H1 (cell line): ENCODE measurements at regions not wholly inside any gene's neighbourhood (a gene's known extent, or its start where the extent isn't known, plus 50 kb on each side); places are given as distances from the start of the nearest gene placed in this dataset.
A peak's percentile ranks its signal among the peaks of the same experiment; 100 is the strongest.

ENCODE experiments used
- CTCF ChIA-PET: fragments of 300-600 bp; sonication (Branson Sonifier 250); formaldehyde crosslinking; loops from one replicate; lab custom pipeline; 2021; ENCODE audit not compliant: partially characterized antibody; lab: Charles Lee
- POLR2A ChIA-PET: fragments of 300-600 bp; sonication (Branson Sonifier 250); formaldehyde crosslinking; loops from one replicate; lab custom pipeline; 2021; ENCODE audit warnings: inconsistent platforms; ENCODE audit not compliant: partially characterized antibody; lab: Charles Lee
- DNase-seq, 2 experiments: peaks; one replicate each; pipeline versions ENCODE4 v3.0.0 to v3.0.0-alpha.2; 2010 to 2022; ENCODE audit warnings: low spot score in 2 of 2, low read depth in 1 of 2, mixed read lengths in 1 of 2
- FAIRE-seq: peaks from 2 replicates; lab custom pipeline; 2011; peaks lifted over from hg19 to GRCh38; lab: Jason Lieb, UNC
- H2AFZ ChIP-seq: 2 replicates; pipeline ENCODE4 v1.8.1; 2012; ENCODE audit warnings: low read length, inconsistent platforms
- H2AK5ac ChIP-seq: 2 replicates; pipeline ENCODE4 v1.6.1; 2013; ENCODE audit warnings: low read depth, low read length
- H2BK120ac ChIP-seq: replicated peaks from 2 replicates; pipeline ENCODE3; 2013; ENCODE audit warnings: low read depth, low read length, inconsistent platforms
- H2BK12ac ChIP-seq: 2 replicates; pipeline ENCODE4 v1.6.1; 2013; ENCODE audit warnings: low read depth, low read length
- H2BK15ac ChIP-seq: 2 replicates; pipeline ENCODE4 v1.6.1; 2013; ENCODE audit warnings: low read length
- H2BK20ac ChIP-seq: 2 replicates; pipeline ENCODE4 v1.6.1; 2013; ENCODE audit warnings: low read length
- H2BK5ac ChIP-seq: 2 replicates; pipeline ENCODE4 v1.6.1; 2013; ENCODE audit warnings: low read depth, low read length
- H3K14ac ChIP-seq: 2 replicates; pipeline ENCODE4 v1.6.1; 2013; ENCODE audit warnings: inconsistent platforms; ENCODE audit not compliant: insufficient read length
- H3K18ac ChIP-seq: 2 replicates; pipeline ENCODE4 v1.6.1; 2013; ENCODE audit warnings: low read length; ENCODE audit errors: extremely low read depth
- H3K23ac ChIP-seq: 2 replicates; pipeline ENCODE4 v1.6.1; 2013; ENCODE audit warnings: inconsistent platforms; ENCODE audit not compliant: insufficient read length
- H3K23me2 ChIP-seq: 2 replicates; pipeline ENCODE4 v1.6.1; 2013; ENCODE audit warnings: low read depth, low read length
- H3K27ac ChIP-seq: 2 replicates; pipeline ENCODE4 v1.6.1; 2011; ENCODE audit warnings: low read depth, low read length, inconsistent platforms
- H3K27me3 ChIP-seq, 4 experiments: replicated peaks in 1 of 4; 1 replicate in 1 of 4; 2 replicates in 3 of 4; pipeline versions ENCODE4 v1.6.1 to v1.8.1; 2011 to 2013; ENCODE audit warnings: low read length in 3 of 4, mild to moderate bottlenecking in 3 of 4, inconsistent platforms in 2 of 4, mixed read lengths in 2 of 4, moderate library complexity in 1 of 4; ENCODE audit not compliant: control insufficient read depth in 3 of 4, insufficient read depth in 3 of 4; ENCODE audit errors: extremely low read depth in 1 of 4
- H3K36me3 ChIP-seq, 4 experiments: 2 replicates each; pipeline versions ENCODE4 v1.6.1 to v1.8.1; 2011 to 2013; ENCODE audit warnings: mild to moderate bottlenecking in 4 of 4, low read length in 3 of 4, moderate library complexity in 2 of 4, control low read depth in 1 of 4, inconsistent platforms in 1 of 4; ENCODE audit not compliant: insufficient read depth in 4 of 4, control insufficient read depth in 2 of 4
- H3K4ac ChIP-seq: replicated peaks from 2 replicates; pipeline ENCODE3; 2013; ENCODE audit warnings: low read length, low read depth, mixed read lengths, inconsistent platforms; ENCODE audit not compliant: insufficient read length
- H3K4me1 ChIP-seq, 4 experiments: replicated peaks in 1 of 4; 1 replicate in 1 of 4; 2 replicates in 3 of 4; pipeline versions ENCODE4 v1.6.1 to v1.8.1; 2011 to 2013; ENCODE audit warnings: low read length in 3 of 4, inconsistent platforms in 2 of 4, mixed read lengths in 1 of 4; ENCODE audit not compliant: insufficient read depth in 4 of 4, control insufficient read depth in 3 of 4
- H3K4me2 ChIP-seq, 2 experiments: 2 replicates each; pipeline versions ENCODE4 v1.6.1 to v1.8.1; 2011 to 2013; ENCODE audit warnings: low read depth in 2 of 2, low read length in 2 of 2, control low read depth in 1 of 2, inconsistent platforms in 1 of 2, mild to moderate bottlenecking in 1 of 2; ENCODE audit not compliant: insufficient read depth in 1 of 2
- H3K4me3 ChIP-seq, 4 experiments: fragments of 200-600, 300-600 bp in 1 of 4; sonication (generic), shearing (Covaris generic), sonication (Bioruptor Twin) in 1 of 4; 2 replicates each; pipeline versions ENCODE4 v1.5.1 to v1.8.1; 2011 to 2016; ENCODE audit warnings: low read length in 4 of 4, low read depth in 3 of 4, control low read depth in 2 of 4, inconsistent platforms in 2 of 4, mild to moderate bottlenecking in 2 of 4, mixed read lengths in 1 of 4, moderate library complexity in 1 of 4; ENCODE audit not compliant: insufficient read depth in 2 of 4; ENCODE audit errors: extremely low read depth in 1 of 4
- H3K56ac ChIP-seq: replicated peaks from 2 replicates; pipeline ENCODE3; 2013; ENCODE audit warnings: low read depth, mild to moderate bottlenecking, mixed read lengths, low read length, inconsistent platforms; ENCODE audit not compliant: insufficient read length
- H3K79me1 ChIP-seq: 2 replicates; pipeline ENCODE4 v1.6.1; 2013; ENCODE audit warnings: low read depth, low read length, control low read depth
- H3K79me2 ChIP-seq, 2 experiments: 2 replicates each; pipeline versions ENCODE4 v1.6.1 to v1.8.1; 2012 to 2013; ENCODE audit warnings: low read length in 2 of 2, mild to moderate bottlenecking in 2 of 2, inconsistent platforms in 1 of 2; ENCODE audit not compliant: insufficient read depth in 2 of 2, control insufficient read depth in 1 of 2
- H3K9ac ChIP-seq, 4 experiments: replicated peaks in 1 of 4; 1 replicate in 1 of 4; 2 replicates in 3 of 4; pipeline versions ENCODE4 v1.6.1 to v1.8.1; 2011 to 2013; ENCODE audit warnings: low read depth in 3 of 4, low read length in 3 of 4, control low read depth in 2 of 4, mild to moderate bottlenecking in 2 of 4, moderate library complexity in 2 of 4, inconsistent platforms in 1 of 4; ENCODE audit errors: extremely low read depth in 1 of 4
- H3K9me3 ChIP-seq, 2 experiments: 2 replicates each; pipeline versions ENCODE4 v1.6.1 to v1.8.1; 2012 to 2013; ENCODE audit warnings: mild to moderate bottlenecking in 2 of 2, moderate library complexity in 2 of 2, control low read depth in 1 of 2, inconsistent platforms in 1 of 2, low read depth in 1 of 2, low read length in 1 of 2, mixed read lengths in 1 of 2; ENCODE audit not compliant: insufficient read depth in 2 of 2
- H4K20me1 ChIP-seq, 2 experiments: replicated peaks in 1 of 2; 2 replicates each; pipeline versions ENCODE3 to v1.8.1; 2011 to 2013; ENCODE audit warnings: inconsistent platforms in 2 of 2, low read length in 2 of 2, mild to moderate bottlenecking in 1 of 2; ENCODE audit not compliant: insufficient read depth in 2 of 2, control insufficient read depth in 1 of 2
- H4K5ac ChIP-seq: 2 replicates; pipeline ENCODE4 v1.6.1; 2013; ENCODE audit warnings: low read length, low read depth, mixed read lengths, inconsistent platforms; ENCODE audit not compliant: insufficient read length
- H4K8ac ChIP-seq: 2 replicates; pipeline ENCODE4 v1.8.0; 2013; ENCODE audit warnings: mild to moderate bottlenecking, moderate library complexity, low read length, inconsistent platforms; ENCODE audit not compliant: insufficient read depth; ENCODE audit errors: extremely low read depth
- H4K91ac ChIP-seq: replicated peaks from 2 replicates; pipeline ENCODE3; 2013; ENCODE audit warnings: low read length, mixed read lengths, inconsistent platforms; ENCODE audit not compliant: insufficient read length
- POLR2AphosphoS5 ChIP-seq: IDR thresholded peaks from 2 replicates; pipeline ENCODE4 v1.6.1; 2011; ENCODE audit warnings: low read depth, low read length
- SIRT6 ChIP-seq: IDR thresholded peaks from one replicate; pipeline ENCODE4 v1.7.1; 2012; ENCODE audit warnings: low read length, inconsistent platforms
- USF2 ChIP-seq: IDR thresholded peaks from 2 replicates; pipeline ENCODE4 v1.6.1; 2011; ENCODE audit warnings: low read length, improper control_type of control experiment
- WGBS, 2 experiments: shearing (Covaris generic) in 1 of 2; methylation state at CpG; one replicate each; pipeline versions ENCODE4 v1.1.6 to v1.1.7; 2013 to 2015; ENCODE audit warnings: low lambda C conversion rate in 2 of 2, mixed read lengths in 2 of 2, inconsistent platforms in 1 of 2, low coverage in 1 of 2, missing lambda C conversion rate in 1 of 2; ENCODE audit not compliant: insufficient replicate concordance in 2 of 2, insufficient coverage in 1 of 2, insufficient read length in 1 of 2; ENCODE audit errors: extremely low coverage in 1 of 2, missing lambda C conversion rate in 1 of 2; 5-methylcytosine and 5-hydroxymethylcytosine counted together

GRCh38 chr5:68475476-68475983, 260.0 kb downstream of the PIK3R1 start:
- H3K18ac ChIP-seq: no peak overlapping the region
- no peak overlapping the region for H2AK5ac ChIP-seq
- H3K4me3 ChIP-seq: no peak overlapping the region
- H3K4me2 ChIP-seq: no peak overlapping the region
- H3K4me1 ChIP-seq: no peaks in the 10 kb centered on the region
- ChIA-PET POLR2A (no interaction called here), CTCF (no interaction called here)
- FAIRE-seq: no peak
- no peak overlapping the region for H3K56ac ChIP-seq
- no peaks in the 10 kb centered on the region for H4K20me1 ChIP-seq
- H2AFZ ChIP-seq: peak overlapping the region; percentile 93
- H3K79me2 ChIP-seq: no peaks in the 10 kb centered on the region
- DNase-seq: no peak
- H4K91ac ChIP-seq: no peak overlapping the region
- no peak overlapping the region for H2BK12ac ChIP-seq
- TF ChIP-seq USF2 (no peak), SIRT6 (no peak), POLR2AphosphoS5 (no peak)
- WGBS, 2 experiments: 97% methylated on average over 7 of the region's 7 CpGs; no CpG with 5 or more reads in 1 of the 2 experiments
- H3K9ac ChIP-seq: no peak overlapping the region
- H2BK5ac ChIP-seq: no peak overlapping the region
- no peak overlapping the region for H2BK120ac ChIP-seq
- no peak overlapping the region for H3K27ac ChIP-seq
- no peaks in the 10 kb centered on the region; a peak in 1 of 4 replicates for H3K9me3 ChIP-seq
- no peaks in the 10 kb centered on the region; the same call in 1 of the 2 replicates for H3K23me2 ChIP-seq
- H3K23ac ChIP-seq: no peak overlapping the region
- no peaks in the 10 kb centered on the region for H3K27me3 ChIP-seq
- no peak overlapping the region for H4K5ac ChIP-seq
- no peak overlapping the region for H2BK15ac ChIP-seq
- H3K4ac ChIP-seq: no peak overlapping the region
- no peaks in the 10 kb centered on the region for H3K36me3 ChIP-seq
- no peak overlapping the region for H3K14ac ChIP-seq
- H2BK20ac ChIP-seq: no peak overlapping the region
- H3K79me1 ChIP-seq: no peaks in the 10 kb centered on the region
- H4K8ac ChIP-seq: no peak overlapping the region
